Adrenal gland (tissue), 9 donors: ENCODE measurements at regions not wholly inside any gene's neighbourhood (a gene's known extent, or its start where the extent isn't known, plus 50 kb on each side); places are given as distances from the start of the nearest gene placed in this dataset.

Experiments
- DNase-seq, 7 donors: peaks; one replicate each; pipeline ENCODE4 v3.0.0-alpha.2; 2019 to 2020
- H3K27ac ChIP-seq, 5 donors: fragments of 200-600 bp; sonication (generic) in 4 of 5; 1 replicate in 3 of 5; 2 replicates in 2 of 5; pipeline versions ENCODE4 v1.5.1 to v1.8.0; 2016 to 2020; ENCODE audit warnings: mild to moderate bottlenecking in 1 of 5
- H3K27me3 ChIP-seq: fragments of 200-600 bp; 2 replicates; pipeline ENCODE4 v1.8.0; 2021
- H3K36me3 ChIP-seq, 2 donors: fragments of 200-600 bp; replicated peaks in 1 of 2; 1 replicate in 1 of 2; 2 replicates in 1 of 2; pipeline versions ENCODE4 v1.5.1 to v1.8.0; 2018 to 2022
- H3K4me1 ChIP-seq, 2 donors: fragments of 200-600 bp; replicated peaks in 1 of 2; 1 replicate in 1 of 2; 2 replicates in 1 of 2; pipeline versions ENCODE4 v1.5.1 to v1.8.0; 2018 to 2021
- H3K4me3 ChIP-seq, 4 donors: fragments of 200-600 bp; sonication (generic) in 3 of 4; one replicate each; pipeline ENCODE4 v1.5.1; 2016 to 2018
- H3K9me3 ChIP-seq, 3 donors: fragments of 200-600 bp; sonication (generic) in 1 of 3; replicated peaks in 1 of 3; 1 replicate in 2 of 3; 2 replicates in 1 of 3; pipeline versions ENCODE4 v1.5.1 to v1.8.0; 2016 to 2021
- POLR2A ChIP-seq, 2 donors: fragments of 450-650 bp; IDR thresholded peaks; one replicate each; pipeline ENCODE4 v1.6.1; 2017; ENCODE audit warnings: antibody characterized with exemption in 2 of 2, mild to moderate bottlenecking in 2 of 2, moderate library complexity in 1 of 2
- WGBS, 4 donors: extraction: QIAGEN DNeasy Blood & Tissue Kit in 2 of 4; methylation state at CpG; one replicate each; pipeline versions ENCODE4 v1.1.5 to v1.1.7; 2013 to 2017; 5-methylcytosine and 5-hydroxymethylcytosine counted together
- intact Hi-C, 2 donors: fragments of 100-400 bp; cut with DNase I; formaldehyde crosslinking; loops; one replicate each; pipeline versions ENCODE4 v1.14.1 to v1.15.0; 2022 to 2023
- TF ChIP-seq, protein P1 (sequence below), 6 experiments: fragments of 450-650 bp in 4 of 6; fragments of 200-600 bp in 2 of 6; sonication (generic) in 1 of 6; IDR thresholded peaks; 1 replicate in 5 of 6; 2 replicates in 1 of 6; pipeline versions ENCODE4 v1.5.1 to v1.8.0; 2016 to 2021; ENCODE audit warnings: antibody characterized with exemption in 6 of 6, mild to moderate bottlenecking in 2 of 6, moderate library complexity in 1 of 6
- donor health status: healthy with polysubstance abuse.
- donor health status: Bipolar disorder and iron deficiency.
- donor health status: DM: yes; HTN: yes; CAD: no.
- donor health status: DM: no; HTN: no; CAD: no.
- donor health status: DM: no; HTN: no; CAD: no.

DNA sequence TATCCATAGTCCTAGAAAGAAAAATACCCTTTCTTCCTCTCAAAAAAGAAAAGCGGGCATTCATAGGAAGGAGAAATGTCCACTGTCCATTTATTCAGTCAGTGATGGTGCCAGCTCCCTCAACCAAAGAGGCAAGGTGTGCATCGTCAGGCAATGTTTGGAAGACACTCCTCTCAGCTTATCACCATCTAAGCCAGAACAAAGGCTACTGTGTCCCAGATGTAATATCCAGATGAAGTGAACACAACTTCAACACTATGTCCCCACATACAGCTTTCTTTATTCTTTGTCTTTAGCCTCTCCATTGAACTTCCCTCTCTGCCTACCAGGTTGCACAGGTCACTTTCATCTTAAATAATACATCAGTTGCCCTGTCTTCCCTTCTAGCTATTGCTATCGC is 131.4 kb upstream of the RNF32 start:
- no peak overlapping the region for H3K27ac ChIP-seq
- 84 to 95% (median 90%) methylated on average over 3 of the region's 3 CpGs for WGBS, 4 donors
- TF ChIP-seq, protein P1, sequence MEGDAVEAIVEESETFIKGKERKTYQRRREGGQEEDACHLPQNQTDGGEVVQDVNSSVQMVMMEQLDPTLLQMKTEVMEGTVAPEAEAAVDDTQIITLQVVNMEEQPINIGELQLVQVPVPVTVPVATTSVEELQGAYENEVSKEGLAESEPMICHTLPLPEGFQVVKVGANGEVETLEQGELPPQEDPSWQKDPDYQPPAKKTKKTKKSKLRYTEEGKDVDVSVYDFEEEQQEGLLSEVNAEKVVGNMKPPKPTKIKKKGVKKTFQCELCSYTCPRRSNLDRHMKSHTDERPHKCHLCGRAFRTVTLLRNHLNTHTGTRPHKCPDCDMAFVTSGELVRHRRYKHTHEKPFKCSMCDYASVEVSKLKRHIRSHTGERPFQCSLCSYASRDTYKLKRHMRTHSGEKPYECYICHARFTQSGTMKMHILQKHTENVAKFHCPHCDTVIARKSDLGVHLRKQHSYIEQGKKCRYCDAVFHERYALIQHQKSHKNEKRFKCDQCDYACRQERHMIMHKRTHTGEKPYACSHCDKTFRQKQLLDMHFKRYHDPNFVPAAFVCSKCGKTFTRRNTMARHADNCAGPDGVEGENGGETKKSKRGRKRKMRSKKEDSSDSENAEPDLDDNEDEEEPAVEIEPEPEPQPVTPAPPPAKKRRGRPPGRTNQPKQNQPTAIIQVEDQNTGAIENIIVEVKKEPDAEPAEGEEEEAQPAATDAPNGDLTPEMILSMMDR (IDR thresholded peaks at IDR 0.05): no peak
- H3K27me3 ChIP-seq: no peaks in the 10 kb centered on the region
- H3K4me3 ChIP-seq: no peak overlapping the region
- H3K4me1 ChIP-seq: no peaks in the 10 kb centered on the region
- DNase-seq: no peak
- H3K36me3 ChIP-seq: no peaks in the 10 kb centered on the region
- H3K9me3 ChIP-seq: peaks cover 0 to 7% (median 0%) of the 10 kb centered on the region in 3 donors
- intact Hi-C loops: no loop called here

GRCh38 chr7:156505876-156506275 is 134.7 kb upstream of the RNF32 start:
- H3K9me3 ChIP-seq: no peaks in the 10 kb centered on the region
- H3K36me3 ChIP-seq: no peaks in the 10 kb centered on the region
- no peak for DNase-seq
- H3K27me3 ChIP-seq: no peaks in the 10 kb centered on the region
- no peak for TF ChIP-seq POLR2A (IDR thresholded peaks at IDR 0.05)
- TF ChIP-seq, protein P1 (IDR thresholded peaks at IDR 0.05): no peak
- H3K4me1 ChIP-seq: no peaks in the 10 kb centered on the region
- H3K4me3 ChIP-seq: no peak overlapping the region
- intact Hi-C loops: no loop called here
- WGBS, 4 donors: 86 to 88% (median 87%) methylated on average over 10 of the region's 10 CpGs
- H3K27ac ChIP-seq: no peak overlapping the region

DNA sequence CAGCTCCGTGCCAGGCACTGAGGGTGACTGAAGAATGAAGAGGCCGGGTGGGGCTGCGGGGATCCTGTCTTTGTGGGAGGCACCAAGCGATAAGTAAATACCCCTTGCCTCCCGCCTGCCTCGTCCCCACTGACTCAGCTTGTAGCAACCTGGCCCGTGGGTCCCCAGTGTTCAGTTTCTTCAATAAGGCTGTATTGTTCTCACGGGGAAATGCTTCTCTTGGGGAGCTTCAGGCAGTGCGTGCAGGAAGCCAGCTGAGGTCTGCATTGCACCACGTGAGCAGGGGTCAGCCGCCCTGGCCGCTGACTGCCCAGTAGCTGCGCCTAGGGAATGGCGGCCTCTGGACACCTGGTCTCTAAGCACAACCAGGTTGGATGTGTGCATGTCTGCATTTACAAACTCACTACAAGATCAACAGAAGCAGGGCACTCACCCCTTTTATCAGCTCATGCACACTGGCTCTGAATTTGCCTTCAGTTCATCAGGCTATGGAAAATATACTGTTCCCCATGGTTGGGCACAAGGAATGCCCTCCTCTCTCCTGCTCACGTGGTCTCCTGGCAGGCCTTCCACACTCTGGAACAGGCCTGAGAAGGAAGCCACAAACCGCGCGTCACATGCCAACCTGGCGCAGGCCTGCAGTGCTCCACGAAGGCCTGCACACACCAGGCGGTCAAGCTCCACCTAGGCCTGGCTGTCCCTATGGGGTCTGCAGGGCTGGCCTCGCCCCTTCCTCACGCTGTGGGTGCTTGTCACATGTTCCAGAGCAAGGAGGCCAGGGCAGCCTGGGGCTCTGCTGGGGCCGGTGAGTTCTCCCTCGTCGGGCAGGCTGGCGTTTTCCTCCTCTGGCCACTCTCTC is 135.7 kb upstream of the RNF32 start:
- no peak overlapping the region for H3K4me3 ChIP-seq
- TF ChIP-seq, protein P1 (IDR thresholded peaks at IDR 0.05): no peak
- TF ChIP-seq POLR2A (IDR thresholded peaks at IDR 0.05): no peak
- 83 to 91% (median 88%) methylated on average over 19 to 27 of the region's 27 CpGs for WGBS, 4 donors

DNA sequence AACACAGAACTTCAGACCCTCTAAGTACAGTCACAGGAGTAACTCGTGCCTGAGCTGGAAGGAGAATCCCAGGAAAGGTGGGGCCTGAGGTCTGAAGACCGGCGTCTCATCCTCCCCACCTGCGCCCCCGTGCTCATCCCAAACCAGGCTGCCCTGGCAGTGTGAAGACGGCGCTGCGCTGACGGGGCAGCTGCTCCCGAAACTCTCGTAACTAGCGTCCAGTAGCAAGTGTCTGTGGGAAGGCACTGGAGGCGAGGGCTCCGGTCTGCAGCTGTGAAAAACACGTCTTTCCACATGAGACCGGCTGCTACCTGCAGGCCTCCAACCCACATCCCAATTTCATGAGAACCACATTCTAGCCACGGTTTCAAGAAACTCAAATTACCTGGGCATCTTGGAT is 136.6 kb upstream of the RNF32 start:
- Histone ChIP-seq H3K4me3 (no peak overlapping the region), H3K27me3 (no peaks in the 10 kb centered on the region), H3K27ac (no peak overlapping the region), H3K4me1 (no peaks in the 10 kb centered on the region), H3K36me3 (no peaks in the 10 kb centered on the region), H3K9me3 (no peaks in the 10 kb centered on the region)
- TF ChIP-seq POLR2A (IDR thresholded peaks at IDR 0.05): no peak
- TF ChIP-seq, protein P1 (IDR thresholded peaks at IDR 0.05): no peak
- DNase-seq: no peak
- WGBS, 4 donors: 90 to 95% (median 93%) methylated on average over 9 to 17 of the region's 17 CpGs
- intact Hi-C loops: no loop called here

More for the DNA sequence above, 135.7 kb upstream of the RNF32 start:
- DNase-seq: no peak
- Histone ChIP-seq H3K27me3 (no peaks in the 10 kb centered on the region), H3K9me3 (no peaks in the 10 kb centered on the region), H3K36me3 (no peaks in the 10 kb centered on the region), H3K4me1 (no peaks in the 10 kb centered on the region), H3K27ac (no peak overlapping the region)
- intact Hi-C loops: no loop called here
